ENCODE measurements at regions not wholly inside any gene's neighbourhood (a gene's known extent, or its start where the extent isn't known, plus 50 kb on each side); places are given as distances from the start of the nearest gene placed in this dataset.

DNA sequence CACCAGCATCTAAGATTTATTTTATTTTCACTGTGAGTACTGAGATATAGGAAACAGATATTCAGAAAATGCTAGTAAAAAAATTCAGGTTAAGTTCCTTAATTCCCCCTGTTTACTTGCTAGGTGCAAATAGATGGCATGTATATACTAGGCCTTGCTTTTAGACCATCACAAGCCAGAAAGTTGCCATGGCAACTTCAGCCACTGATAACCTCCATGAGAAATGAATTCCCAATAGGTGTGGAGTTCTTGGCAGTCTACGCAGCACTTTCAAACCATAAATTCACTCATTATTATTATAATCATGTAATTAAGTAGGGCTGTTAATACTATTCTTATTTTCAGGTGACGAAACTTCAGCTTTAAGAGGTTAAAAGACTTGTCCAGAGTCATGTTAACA is 251.6 kb upstream of the TFAP2D start:
- ATAC-seq = no peak

DNA sequence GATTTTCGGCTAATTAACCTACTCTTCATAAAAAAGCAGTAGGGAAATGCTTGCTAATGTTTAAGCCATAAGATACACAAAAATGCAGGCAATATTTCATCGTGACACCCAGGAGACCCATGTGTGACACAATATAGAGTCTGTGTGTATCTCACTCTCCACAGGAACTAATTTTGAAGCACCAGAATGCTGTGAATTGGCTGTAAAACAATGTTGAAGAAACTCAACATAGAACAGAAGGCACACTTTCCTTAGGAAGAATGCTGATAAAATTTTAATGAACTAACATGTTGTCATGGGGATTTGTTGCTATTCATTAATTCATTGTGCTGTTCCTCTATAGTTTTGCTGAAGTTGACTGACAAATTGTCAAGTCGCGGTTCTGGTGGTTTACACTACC is 249.4 kb upstream of the TFAP2D start:
- H3K4me3 ChIP-seq = no peak overlapping the region
- no peaks in the 10 kb centered on the region for H3K4me1 ChIP-seq
- in situ Hi-C loops (cut with MboI; ENCODE audit: low sequenced_read_pairs in 4 of 4) (no loop called here), intact Hi-C loops (cut with DNase I; ENCODE audit: low total_unique reads) (no loop called here)
- TF ChIP-seq, protein P1, sequence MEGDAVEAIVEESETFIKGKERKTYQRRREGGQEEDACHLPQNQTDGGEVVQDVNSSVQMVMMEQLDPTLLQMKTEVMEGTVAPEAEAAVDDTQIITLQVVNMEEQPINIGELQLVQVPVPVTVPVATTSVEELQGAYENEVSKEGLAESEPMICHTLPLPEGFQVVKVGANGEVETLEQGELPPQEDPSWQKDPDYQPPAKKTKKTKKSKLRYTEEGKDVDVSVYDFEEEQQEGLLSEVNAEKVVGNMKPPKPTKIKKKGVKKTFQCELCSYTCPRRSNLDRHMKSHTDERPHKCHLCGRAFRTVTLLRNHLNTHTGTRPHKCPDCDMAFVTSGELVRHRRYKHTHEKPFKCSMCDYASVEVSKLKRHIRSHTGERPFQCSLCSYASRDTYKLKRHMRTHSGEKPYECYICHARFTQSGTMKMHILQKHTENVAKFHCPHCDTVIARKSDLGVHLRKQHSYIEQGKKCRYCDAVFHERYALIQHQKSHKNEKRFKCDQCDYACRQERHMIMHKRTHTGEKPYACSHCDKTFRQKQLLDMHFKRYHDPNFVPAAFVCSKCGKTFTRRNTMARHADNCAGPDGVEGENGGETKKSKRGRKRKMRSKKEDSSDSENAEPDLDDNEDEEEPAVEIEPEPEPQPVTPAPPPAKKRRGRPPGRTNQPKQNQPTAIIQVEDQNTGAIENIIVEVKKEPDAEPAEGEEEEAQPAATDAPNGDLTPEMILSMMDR (IDR thresholded peaks at IDR 0.05 in 4 of 5, conservative IDR thresholded peaks at IDR 0.05 in 1 of 5) = no peak
- no peak for TF ChIP-seq POLR2A (IDR thresholded peaks at IDR 0.05)
- no peak overlapping the region for H3K27ac ChIP-seq
- DNase-seq (no peak), ATAC-seq (no peak)
- H3K9me3 ChIP-seq = no peaks in the 10 kb centered on the region
- no peaks in the 10 kb centered on the region for H3K27me3 ChIP-seq
- no peaks in the 10 kb centered on the region for H3K36me3 ChIP-seq

More for the DNA sequence above, 251.6 kb upstream of the TFAP2D start:
- TF ChIP-seq, protein P1 (IDR thresholded peaks at IDR 0.05 in 4 of 5, conservative IDR thresholded peaks at IDR 0.05 in 1 of 5) = no peak
- no peak for TF ChIP-seq POLR2A (IDR thresholded peaks at IDR 0.05)
- H3K36me3 ChIP-seq = no peaks in the 10 kb centered on the region
- H3K27me3 ChIP-seq = no peaks in the 10 kb centered on the region
- H3K9me3 ChIP-seq = no peaks in the 10 kb centered on the region
- DNase-seq = no peak
- no peak overlapping the region for H3K27ac ChIP-seq
- in situ Hi-C loops (cut with MboI; ENCODE audit: low sequenced_read_pairs in 4 of 4) (no loop called here), intact Hi-C loops (cut with DNase I; ENCODE audit: low total_unique reads) (no loop called here)
- no peaks in the 10 kb centered on the region for H3K4me1 ChIP-seq
- no peak overlapping the region for H3K4me3 ChIP-seq

DNA sequence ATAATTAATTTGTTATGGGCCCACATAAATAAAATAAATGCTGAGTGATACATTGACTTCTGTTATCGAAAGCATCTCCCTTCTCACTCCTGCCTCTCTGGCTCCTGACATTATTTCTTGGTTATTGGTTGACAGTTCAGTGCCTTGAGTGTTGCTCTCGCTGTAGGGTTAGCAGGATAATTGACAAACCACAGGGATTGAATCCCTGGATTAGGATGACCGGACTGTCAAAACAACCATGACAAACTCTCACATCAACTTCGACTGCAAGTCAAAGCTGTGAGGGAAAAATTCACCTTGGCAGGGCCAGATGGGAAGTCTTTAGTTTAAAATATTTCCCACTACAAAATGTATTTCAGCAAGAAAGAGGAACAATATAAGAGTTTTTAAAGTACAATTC is 245.4 kb upstream of the TFAP2D start:
- Histone ChIP-seq H3K4me1 (no peaks in the 10 kb centered on the region), H3K36me3 (no peaks in the 10 kb centered on the region), H3K4me3 (no peak overlapping the region), H3K27ac (no peak overlapping the region), H3K27me3 (no peaks in the 10 kb centered on the region), H3K9me3 (no peaks in the 10 kb centered on the region)
- in situ Hi-C loops (cut with MboI; ENCODE audit: low sequenced_read_pairs in 4 of 4) = no loop called here
- no peak for ATAC-seq
- TF ChIP-seq POLR2A (IDR thresholded peaks at IDR 0.05) = no peak
- TF ChIP-seq, protein P1 (IDR thresholded peaks at IDR 0.05 in 4 of 5, conservative IDR thresholded peaks at IDR 0.05 in 1 of 5) = no peak
- intact Hi-C loops (cut with DNase I; ENCODE audit: low total_unique reads) = no loop called here
- no peak for DNase-seq

DNA sequence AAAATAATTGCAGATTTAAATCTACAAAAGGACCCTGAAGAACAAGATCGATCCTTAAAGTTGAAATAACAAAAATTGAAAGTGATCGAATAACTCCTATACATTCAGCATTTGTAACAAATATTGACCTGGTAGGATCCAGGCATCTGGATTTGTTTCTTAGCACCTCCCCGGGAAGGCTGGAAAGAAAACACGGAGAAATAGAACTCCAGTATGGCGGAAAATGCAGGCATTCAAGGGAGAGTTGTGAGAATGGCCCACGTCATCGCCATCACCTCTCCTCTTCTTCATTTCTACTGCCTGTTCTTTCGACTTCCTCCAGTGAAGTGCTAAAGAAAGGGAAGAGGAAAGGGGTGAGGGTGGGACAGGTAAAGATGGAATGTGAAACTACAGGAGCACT is 242.3 kb upstream of the TFAP2D start:
- no peaks in the 10 kb centered on the region for H3K4me1 ChIP-seq
- no peaks in the 10 kb centered on the region for H3K36me3 ChIP-seq
- H3K9me3 ChIP-seq = no peaks in the 10 kb centered on the region
- no peak overlapping the region for H3K27ac ChIP-seq
- DNase-seq (no peak), ATAC-seq (no peak)
- TF ChIP-seq POLR2A (IDR thresholded peaks at IDR 0.05) = no peak
- TF ChIP-seq, protein P1 (IDR thresholded peaks at IDR 0.05 in 4 of 5, conservative IDR thresholded peaks at IDR 0.05 in 1 of 5) = no peak
- no peaks in the 10 kb centered on the region for H3K27me3 ChIP-seq
- in situ Hi-C loops (cut with MboI; ENCODE audit: low sequenced_read_pairs in 4 of 4) = no loop called here
- intact Hi-C loops (cut with DNase I; ENCODE audit: low total_unique reads) = no loop called here
- no peak overlapping the region for H3K4me3 ChIP-seq

DNA sequence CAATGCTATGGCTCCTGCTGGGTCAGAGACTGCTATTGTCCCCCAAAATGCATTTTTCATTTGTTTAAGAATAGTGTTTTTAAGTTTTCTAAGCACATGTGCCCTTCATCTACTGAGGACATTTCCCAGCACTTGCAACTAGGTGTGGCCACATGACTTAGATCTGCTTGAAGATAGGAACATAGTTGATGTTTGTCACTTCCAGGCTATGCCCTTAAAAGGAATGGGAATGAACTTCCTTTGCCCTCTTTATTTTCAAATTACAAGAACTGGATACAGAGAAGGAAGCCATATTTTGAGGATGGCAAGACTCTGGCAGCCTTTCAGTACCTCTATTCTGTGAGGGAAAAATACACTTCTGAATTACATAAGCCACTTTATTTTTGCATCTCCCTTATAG is 203.0 kb upstream of the TFAP2D start:
- ATAC-seq (no peak), DNase-seq (no peak)
- H3K4me1 ChIP-seq = no peaks in the 10 kb centered on the region
- no peaks in the 10 kb centered on the region for H3K9me3 ChIP-seq
- in situ Hi-C loops (cut with MboI; ENCODE audit: low sequenced_read_pairs in 4 of 4) = no loop called here
- intact Hi-C loops (cut with DNase I; ENCODE audit: low total_unique reads) = no loop called here
- H3K36me3 ChIP-seq = no peaks in the 10 kb centered on the region
- H3K27ac ChIP-seq = no peak overlapping the region
- H3K4me3 ChIP-seq = no peak overlapping the region
- H3K27me3 ChIP-seq = no peaks in the 10 kb centered on the region
- TF ChIP-seq POLR2A (IDR thresholded peaks at IDR 0.05) = no peak
- TF ChIP-seq, protein P1 (IDR thresholded peaks at IDR 0.05 in 4 of 5, conservative IDR thresholded peaks at IDR 0.05 in 1 of 5) = no peak
